Mesothelial cell of epicardium (in vitro differentiated cells): ENCODE measurements at regions not wholly inside any gene's neighbourhood (a gene's known extent, or its start where the extent isn't known, plus 50 kb on each side); places are given as distances from the start of the nearest gene placed in this dataset.

Source experiments
- DNase-seq, 2 experiments: peaks; one replicate each; pipeline ENCODE4 v3.0.0; 2021; ENCODE audit warnings: low spot score in 2 of 2; ENCODE audit not compliant: unreplicated experiment in 2 of 2
- H3K27ac Mint-ChIP-seq: 2 replicates; pipeline ENCODE4 v1.8.0; 2021; ENCODE audit warnings: mixed read lengths
- H3K27me3 Mint-ChIP-seq: 2 replicates; pipeline ENCODE4 v1.8.0; 2021; ENCODE audit warnings: low read depth, mixed read lengths
- H3K36me3 Mint-ChIP-seq: 2 replicates; pipeline ENCODE4 v1.8.0; 2021; ENCODE audit warnings: mixed read lengths
- H3K4me1 Mint-ChIP-seq: 2 replicates; pipeline ENCODE4 v1.8.0; 2021; ENCODE audit warnings: mixed read lengths
- H3K4me3 Mint-ChIP-seq: 2 replicates; pipeline ENCODE4 v1.8.0; 2021; ENCODE audit warnings: mild to moderate bottlenecking, moderate library complexity, mixed read lengths
- H3K9me3 Mint-ChIP-seq: 2 replicates; pipeline ENCODE4 v1.8.0; 2021; ENCODE audit warnings: mixed read lengths
- CTCF ChIP-seq: fragments of 200-600 bp; sonication (generic); IDR thresholded peaks from one replicate; pipeline ENCODE4 v1.5.0; 2021; ENCODE audit warnings: antibody characterized with exemption; ENCODE audit not compliant: unreplicated experiment

DNA sequence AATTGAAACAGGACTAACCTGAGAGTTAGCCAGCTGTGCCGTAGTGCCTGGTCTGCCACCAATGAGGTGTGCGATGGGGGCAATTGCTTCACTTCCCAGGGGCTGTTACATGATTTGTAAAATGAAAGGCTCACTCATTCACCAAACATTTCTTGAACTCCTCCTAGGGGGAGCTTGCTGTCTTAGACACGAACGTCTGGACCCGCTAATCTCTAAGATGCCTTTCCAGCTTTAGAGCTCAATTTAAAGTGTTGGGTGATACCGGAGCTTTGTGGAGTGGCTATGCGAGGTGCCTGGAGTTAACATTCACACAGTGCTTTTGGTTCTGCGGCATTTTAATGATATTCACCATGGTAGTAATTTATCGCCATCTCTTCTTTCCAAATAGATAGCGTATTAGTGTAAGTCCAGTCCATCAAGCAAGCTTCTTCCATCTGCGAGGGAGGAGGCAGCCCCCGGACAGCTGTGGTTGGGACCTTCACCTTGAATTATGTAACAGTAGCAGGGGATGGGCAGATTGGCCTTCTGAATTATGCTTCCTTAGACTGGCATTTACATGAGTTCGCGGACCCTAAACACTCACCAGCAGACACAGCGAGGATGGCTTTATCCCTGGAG, 179.9 kb downstream of the ADSS2 start:
- Mint-ChIP-seq H3K4me1 (peaks cover 25% of the 10 kb centered on the region), H3K4me3 (no peak overlapping the region), H3K36me3 (peaks cover 12% of the 10 kb centered on the region), H3K27me3 (no peaks in the 10 kb centered on the region), H3K27ac (no peak overlapping the region), H3K9me3 (peaks cover 13% of the 10 kb centered on the region)
- no peak for TF ChIP-seq CTCF
- no peak for DNase-seq

GRCh38 chr1:244272471-244273261, 179.0 kb downstream of the ADSS2 start:
- DNase-seq: peak in 1 of 2 experiments; percentile 81
- H3K27ac Mint-ChIP-seq: peak overlapping the region; percentile 5

GRCh38 chr1:244273262-244273844, 178.4 kb downstream of the ADSS2 start:
- no peak for DNase-seq
- Mint-ChIP-seq H3K36me3 (peaks cover 12% of the 10 kb centered on the region), H3K9me3 (peaks cover 21% of the 10 kb centered on the region), H3K4me1 (peaks cover 25% of the 10 kb centered on the region), H3K27ac (peak overlapping the region; percentile 58), H3K4me3 (no peak overlapping the region), H3K27me3 (no peaks in the 10 kb centered on the region)
- TF ChIP-seq CTCF: no peak

More at GRCh38 chr1:244272471-244273261, 179.0 kb downstream of the ADSS2 start:
- H3K9me3 Mint-ChIP-seq: peaks cover 14% of the 10 kb centered on the region
- H3K4me3 Mint-ChIP-seq: no peak overlapping the region
- peaks cover 25% of the 10 kb centered on the region for H3K4me1 Mint-ChIP-seq
- peaks cover 12% of the 10 kb centered on the region for H3K36me3 Mint-ChIP-seq
- H3K27me3 Mint-ChIP-seq: no peaks in the 10 kb centered on the region
- TF ChIP-seq CTCF: peak; percentile 95

DNA sequence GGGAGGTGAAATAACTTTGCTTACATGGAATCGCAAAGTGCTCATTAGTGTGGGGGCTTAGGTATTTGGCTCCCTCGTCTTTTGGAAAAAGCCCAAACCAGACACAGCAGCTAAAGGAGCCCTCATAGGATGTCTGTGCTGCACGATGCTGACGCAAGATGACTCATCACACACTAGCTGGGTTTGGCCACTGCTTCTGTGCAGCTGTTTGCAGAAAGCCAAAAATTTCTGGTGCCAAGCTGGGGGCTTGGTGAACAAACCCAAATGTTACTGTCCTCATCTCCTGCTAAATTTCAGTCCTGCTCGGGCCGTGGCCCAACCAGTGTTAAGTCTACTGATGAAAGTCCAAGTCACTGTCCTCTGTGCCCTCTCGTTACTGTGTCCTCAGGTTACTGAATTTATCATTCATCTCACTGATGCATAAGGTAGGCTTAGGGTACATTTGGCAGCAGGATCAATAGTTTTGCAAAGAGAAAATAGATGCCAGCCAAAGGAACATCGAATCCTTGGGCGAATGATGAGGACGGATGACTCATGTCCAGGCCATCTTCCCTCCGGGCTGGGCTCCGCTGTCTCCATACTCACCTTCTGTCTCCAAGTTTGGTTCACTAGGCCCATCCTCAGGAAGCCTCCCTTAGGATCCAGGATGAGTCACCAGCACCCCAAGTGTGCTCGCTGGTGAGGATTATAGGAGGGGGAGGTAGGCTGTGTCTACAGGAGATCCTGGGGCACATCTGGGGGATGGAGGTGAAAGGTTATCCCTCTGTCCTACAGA, 177.7 kb downstream of the ADSS2 start:
- Mint-ChIP-seq H3K4me1 (peaks cover 25% of the 10 kb centered on the region), H3K36me3 (peaks cover 12% of the 10 kb centered on the region), H3K27ac (peak overlapping the region; percentile 58), H3K4me3 (no peak overlapping the region), H3K27me3 (no peaks in the 10 kb centered on the region), H3K9me3 (peaks cover 28% of the 10 kb centered on the region)
- TF ChIP-seq CTCF: no peak
- peak in 1 of 2 experiments; percentile 45 for DNase-seq

DNA sequence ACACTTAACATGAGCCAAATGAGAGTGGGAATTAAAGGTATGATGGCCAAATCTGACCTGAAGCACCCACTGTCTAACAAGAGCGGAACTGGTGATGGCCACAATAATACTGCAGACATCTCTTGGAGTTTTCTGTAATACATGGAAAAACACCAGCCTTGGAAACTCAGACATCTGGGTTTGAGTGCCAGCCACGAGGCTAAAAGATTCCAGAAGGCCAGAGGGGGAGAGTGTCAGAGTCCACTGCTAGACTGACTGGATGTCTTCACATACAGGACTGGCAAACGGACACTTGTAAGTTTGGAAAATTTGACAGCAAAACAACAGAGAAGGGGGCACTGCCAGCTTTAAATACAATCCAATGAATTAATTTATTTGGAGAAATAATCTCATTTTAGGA, 175.1 kb downstream of the ADSS2 start:
- Mint-ChIP-seq H3K4me1 (peaks cover 25% of the 10 kb centered on the region), H3K27me3 (no peaks in the 10 kb centered on the region), H3K9me3 (peaks cover 19% of the 10 kb centered on the region), H3K27ac (peak overlapping the region; percentile 37), H3K36me3 (no peaks in the 10 kb centered on the region), H3K4me3 (no peak overlapping the region)
- DNase-seq: no peak
- TF ChIP-seq CTCF: no peak
